ENCODE measurements at regions not wholly inside any gene's neighbourhood (a gene's known extent, or its start where the extent isn't known, plus 50 kb on each side); places are given as distances from the start of the nearest gene placed in this dataset.

- TF ChIP-seq CTCF (IDR thresholded peaks at IDR 0.05): peak in 2 of 12 donors; percentile 6 to 14
- peak in 1 of 2 donors; percentile 45 for TF ChIP-seq POLR2A (IDR thresholded peaks at IDR 0.05)
These were observed 129.6 kb upstream of the SLC1A4 start for GRCh38 chr2:64859312-64860212.
